NCI-H146 treated with DMSO at 0.1 percent for 48 hours (cell line): ENCODE measurements at regions not wholly inside any gene's neighbourhood (a gene's known extent, or its start where the extent isn't known, plus 50 kb on each side); places are given as distances from the start of the nearest gene placed in this dataset.
A peak's percentile ranks its signal among the peaks of the same experiment; 100 is the strongest.
"Not testable (repeated sequence)": the region's sequence is repeated elsewhere in the genome, so short reads cannot be mapped to it uniquely, and the experiment has no call there.

ENCODE experiments used
- DNase-seq: peaks from one replicate; lab custom pipeline; 2025; ENCODE audit not compliant: unreplicated experiment; lab: John Stamatoyannopoulos, UW

DNA sequence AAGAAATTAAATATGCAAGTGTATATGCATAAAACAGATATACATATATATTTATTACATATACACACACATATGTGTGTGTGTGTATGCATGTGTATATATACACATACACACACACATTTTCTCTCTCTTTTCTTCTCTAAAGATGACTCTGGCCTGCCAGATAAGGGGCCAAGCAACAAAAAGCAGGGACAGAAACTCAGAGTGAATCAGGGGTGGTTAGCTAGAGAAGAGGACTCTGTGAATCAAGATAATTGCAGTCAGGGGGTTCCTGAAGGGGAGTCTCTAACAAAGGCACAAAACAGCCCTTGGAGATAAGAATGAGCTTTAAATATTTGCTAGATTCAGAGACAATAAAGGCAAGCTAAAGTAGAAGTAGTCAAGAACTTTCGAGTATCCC, 650.5 kb downstream of the UTRN start:
- DNase-seq, result no peak

DNA sequence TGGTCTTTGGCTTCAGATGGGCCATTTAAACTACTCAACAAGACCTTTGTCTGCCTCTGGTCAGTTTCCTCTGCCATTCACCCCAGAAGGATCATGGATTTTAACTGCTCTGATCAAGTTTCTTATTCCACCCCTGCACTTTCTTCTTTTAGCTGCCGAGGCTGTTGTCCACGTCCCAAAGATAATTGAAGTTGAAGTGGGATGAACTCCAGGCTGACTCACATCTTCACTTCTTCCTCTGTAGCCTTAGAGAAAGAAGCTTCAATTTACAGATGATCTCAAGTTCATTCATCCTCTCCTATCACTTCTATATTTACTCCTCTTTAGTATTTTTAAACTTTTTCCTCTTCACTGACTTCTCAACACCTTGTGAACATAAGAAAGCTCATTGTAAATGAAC, 651.6 kb downstream of the UTRN start:
- DNase-seq, result no peak

DNA sequence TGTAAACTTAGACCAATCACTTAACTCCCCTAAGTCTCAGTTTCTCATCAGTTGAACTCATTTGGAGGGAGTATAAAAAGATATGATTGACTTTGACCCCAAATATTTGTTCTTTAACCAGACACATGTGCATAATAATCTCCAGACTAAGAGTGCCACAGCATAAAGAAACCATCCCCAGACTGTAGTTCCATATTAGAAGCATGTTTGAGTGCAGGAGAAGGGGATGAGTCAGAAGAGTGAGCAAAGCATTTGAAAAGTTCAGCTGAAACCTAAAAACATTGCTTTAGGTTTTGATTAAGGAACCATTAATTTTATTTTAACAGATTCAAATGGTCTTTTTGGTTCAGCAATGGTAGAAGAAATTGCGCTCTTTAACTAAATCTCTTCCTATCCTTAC, 654.8 kb downstream of the UTRN start:
- DNase-seq, result no peak

DNA sequence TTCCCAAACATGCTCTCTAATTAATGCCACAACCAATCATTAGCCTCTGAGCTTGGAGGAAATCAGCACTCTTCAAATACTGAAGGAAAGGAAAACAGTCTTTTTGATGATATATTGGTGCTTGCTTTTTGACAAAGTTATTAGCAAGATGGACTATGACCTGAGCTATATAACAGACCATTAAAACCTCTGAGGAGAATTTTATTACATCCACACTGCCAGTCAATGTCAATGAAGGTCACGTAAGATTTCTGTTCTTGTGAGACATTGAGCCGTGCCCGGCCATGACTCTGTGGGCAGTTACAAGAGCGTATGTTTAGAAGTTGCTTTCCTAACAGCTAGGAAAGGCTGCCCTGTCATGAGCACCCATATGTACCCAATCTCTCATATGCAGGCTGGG, 659.0 kb downstream of the UTRN start:
- no peak for DNase-seq

DNA sequence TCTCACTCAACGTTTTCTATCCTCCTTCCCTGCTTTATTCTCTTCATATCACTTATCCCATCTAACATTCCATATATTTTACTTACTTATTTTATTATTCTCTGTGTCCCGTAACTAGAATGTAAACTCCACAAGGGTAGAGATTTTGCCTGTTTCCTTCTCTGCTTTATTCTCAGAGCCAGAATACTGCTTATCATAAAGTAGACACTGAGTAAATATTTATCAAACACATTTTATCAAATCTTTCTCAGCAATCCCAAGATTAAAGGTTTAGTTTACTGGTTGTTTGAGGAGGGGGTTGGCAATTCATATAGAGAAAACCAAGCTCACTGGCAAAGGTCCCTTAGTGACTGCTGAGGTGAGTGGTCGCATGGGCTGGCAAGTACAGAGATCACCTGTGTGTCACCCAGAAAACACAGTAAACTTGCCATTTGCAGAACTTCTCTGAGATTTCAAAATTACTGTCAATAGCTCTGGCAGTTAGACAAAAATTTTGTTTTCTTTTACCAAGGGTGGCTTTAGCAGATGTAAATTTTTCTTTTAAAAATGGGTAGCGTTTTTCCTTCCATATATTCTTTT, 662.4 kb downstream of the UTRN start:
- DNase-seq, result no peak

DNA sequence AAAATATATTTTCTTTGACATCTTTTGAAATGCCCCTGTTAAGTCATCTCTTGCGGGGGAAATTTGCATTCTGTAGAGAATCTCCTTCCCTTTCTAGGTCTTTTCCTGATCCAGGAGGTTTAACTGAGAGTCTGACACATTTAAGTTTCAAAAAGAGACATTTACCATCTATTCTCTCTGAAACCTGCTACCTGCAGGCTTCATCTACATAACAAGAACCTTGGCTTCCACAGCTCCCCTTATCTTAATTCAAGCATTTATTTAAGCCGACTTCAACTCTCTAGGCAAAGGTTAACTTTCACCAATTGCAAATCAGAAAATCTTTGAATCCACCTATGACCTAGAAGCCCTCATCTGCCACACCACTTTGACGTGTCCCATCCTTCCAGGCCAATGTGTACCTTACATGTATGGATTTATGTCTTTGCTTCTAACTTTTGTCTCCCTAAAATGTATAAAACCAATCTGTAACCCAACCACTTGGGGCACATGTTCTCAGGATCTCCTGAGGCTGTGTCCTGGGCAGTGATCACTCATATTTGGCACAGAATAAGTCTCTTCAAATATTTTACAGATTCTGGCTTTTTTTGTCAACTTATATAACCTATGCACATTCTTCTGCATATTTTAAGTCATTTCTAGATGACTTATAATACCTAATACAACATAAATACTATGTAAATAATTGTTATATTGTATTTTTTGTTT, 666.7 kb downstream of the UTRN start:
- DNase-seq, result no peak

GRCh38 chr6:144952456-144953240, 667.5 kb downstream of the UTRN start:
- no peak for DNase-seq

DNA sequence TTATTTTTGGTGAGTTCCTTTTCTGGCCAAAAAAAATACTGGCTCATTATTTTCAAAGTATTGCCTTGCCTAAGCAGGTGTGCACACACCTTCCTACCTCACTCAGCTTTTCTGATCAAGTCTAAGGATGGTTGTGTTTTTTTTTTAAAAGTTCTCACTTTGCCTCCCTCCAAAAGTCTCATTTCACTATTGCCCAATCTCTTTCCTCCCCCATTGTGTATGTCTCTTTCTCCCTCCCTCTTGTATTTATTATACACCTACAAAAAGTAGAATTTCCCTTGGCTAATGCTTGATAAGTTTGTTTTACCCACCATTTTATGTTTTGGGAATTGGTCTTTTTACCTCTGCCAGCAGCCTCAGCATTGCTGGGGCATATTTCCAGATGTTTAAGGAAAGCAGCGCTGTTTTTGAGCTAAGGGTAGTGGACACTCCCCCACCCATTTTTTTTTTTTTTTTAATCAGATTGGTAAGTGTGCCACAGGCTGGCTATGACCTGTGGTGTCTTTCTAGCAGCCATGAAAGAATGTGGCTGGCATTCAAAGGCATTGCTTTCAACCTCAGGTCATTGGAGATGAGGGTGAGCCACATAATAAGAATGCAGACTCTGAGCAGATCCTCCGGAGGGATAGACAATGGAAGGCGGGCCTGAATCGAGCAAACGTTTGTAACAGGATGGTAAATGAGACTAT, 668.6 kb downstream of the UTRN start:
- DNase-seq, result no peak

- DNase-seq, result no peak
These were observed 669.1 kb downstream of the UTRN start for GRCh38 chr6:144954241-144954556.

DNA sequence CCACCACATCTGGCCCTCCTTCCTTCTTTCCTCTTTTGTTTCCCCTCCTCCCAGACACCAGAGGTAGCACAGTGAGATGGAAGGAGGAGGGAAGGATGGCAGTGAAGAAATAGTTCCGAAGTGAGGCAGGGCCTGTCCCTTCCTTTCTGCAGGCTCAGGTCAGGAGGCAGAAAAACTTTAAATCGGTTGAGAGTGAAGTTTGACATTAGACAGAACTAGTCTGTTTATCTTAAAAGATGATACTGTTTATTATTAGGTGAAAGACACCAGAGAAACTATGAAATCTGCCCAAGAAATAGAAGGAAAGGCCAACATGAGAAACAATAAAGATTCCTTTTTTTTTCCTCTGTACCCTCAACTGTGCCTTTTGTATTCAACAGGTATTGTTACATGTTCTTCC, 670.3 kb downstream of the UTRN start:
- DNase-seq, result no peak

DNA sequence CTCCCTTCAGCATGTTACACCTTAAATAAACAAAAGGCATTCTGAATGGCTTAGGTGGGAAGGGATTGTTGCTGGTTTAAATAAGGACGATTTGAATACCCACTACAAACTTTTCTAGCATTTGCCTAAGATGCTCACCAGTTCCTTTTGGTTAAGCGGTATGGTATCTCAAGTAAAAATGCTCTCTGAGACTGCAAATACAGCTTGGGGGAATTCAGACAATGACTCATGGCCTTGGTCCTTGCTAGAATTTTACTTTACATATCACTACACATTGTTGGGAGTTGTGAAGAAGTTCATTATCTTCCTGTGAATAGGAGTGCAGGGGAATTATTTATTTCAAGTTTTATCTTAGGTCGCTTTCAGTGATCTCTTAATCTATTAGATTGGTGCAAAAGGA, 670.7 kb downstream of the UTRN start:
- no peak for DNase-seq

GRCh38 chr6:144956697-144957096, 671.6 kb downstream of the UTRN start:
- not testable (repeated sequence) for DNase-seq

- DNase-seq, result no peak
These were observed 672.3 kb downstream of the UTRN start for GRCh38 chr6:144957236-144957937.

DNA sequence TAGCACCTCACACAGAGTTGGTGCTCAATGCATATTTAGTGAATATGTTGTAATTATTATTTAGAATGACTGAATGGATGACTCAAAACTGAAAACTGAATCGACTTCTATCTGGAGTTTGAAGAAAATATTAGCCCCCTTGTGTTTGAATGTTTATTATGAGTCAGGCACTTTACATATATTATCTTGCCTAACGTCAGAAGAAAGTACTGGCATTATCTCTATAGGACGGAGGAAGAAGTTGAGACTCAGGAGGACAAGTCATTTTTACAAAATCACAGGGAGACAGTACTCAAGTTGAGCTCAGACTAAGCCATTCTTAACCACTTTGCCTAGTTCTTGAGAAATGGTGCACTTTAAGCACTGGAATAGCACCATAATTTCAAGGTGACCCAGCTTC, 684.0 kb downstream of the UTRN start:
- DNase-seq, result no peak

- no peak for DNase-seq
These were observed 684.6 kb downstream of the UTRN start for GRCh38 chr6:144969602-144970272.

DNA sequence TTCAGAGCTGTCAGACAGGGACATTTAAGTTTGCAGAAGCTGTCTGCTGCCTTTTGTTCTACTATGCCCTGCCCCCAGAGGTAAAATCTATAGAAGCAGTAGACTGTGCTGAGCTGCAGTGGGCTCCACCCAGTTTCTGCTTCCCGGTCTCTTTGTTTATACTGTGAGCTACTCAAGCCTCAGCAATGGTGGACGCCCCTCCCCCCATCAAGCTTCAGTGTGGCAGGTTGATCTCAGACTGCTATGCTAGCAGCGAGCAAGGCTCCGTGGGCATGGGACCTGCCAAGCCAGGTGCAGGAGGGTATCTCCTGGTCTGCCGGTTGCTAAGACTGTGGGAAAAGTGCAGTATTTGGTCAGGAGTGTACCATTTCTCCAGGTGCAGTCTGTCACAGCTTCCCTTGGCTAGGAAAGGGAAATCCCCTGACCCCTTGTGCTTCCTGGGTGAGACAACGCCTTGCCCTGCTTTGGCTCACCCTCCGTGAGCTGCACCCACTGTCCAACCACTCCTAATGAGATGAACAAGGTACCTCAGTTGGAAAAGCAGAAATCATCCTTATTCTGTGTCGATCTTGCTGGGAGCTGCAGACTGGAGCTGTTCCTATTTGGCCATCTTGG, 692.2 kb downstream of the UTRN start:
- peak; percentile 90 for DNase-seq

DNA sequence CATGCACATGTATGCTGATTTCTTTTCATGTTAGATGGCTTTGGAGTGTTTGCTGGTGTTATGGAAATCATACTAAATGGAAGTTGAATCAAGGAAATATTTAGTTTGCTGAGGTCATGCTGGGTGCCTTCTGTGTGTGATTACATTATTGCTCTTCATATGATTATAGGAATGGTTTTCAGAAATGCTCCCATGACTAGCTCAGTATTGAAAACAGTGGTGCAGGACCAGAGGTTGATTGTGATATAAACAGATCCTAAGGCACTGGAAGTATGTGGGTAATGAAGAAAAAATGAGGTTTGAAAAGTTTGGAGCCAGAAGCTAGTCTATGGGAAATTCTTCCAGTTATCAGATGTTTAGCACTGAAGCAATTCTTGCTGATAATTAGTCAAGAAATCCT, 693.1 kb downstream of the UTRN start:
- no peak for DNase-seq

GRCh38 chr6:144986271-144986670, 701.1 kb downstream of the UTRN start:
- DNase-seq, result no peak

GRCh38 chr6:144989319-144990107, 704.4 kb downstream of the UTRN start:
- no peak for DNase-seq

DNA sequence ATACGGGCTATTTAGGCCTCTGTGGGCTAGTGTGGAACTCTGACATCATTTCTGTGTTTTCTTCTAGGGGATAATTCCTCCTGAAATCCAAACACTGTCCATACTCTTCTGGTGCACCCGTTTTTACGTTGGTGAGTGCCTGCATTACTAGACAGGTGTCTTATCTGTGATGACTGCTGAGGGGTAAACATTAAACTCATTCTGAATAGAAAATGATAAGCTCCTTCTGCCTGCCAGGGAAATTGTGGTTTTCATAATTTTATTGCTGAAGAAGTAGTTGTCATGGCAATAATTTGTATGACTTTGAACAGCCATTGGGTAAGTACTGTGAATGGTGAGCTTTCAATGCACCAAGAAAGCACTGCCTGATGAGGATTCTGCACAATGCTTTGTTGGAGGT, 705.6 kb downstream of the UTRN start:
- DNase-seq, result peak; percentile 85
